NT2/D1 (cell line): ENCODE measurements at regions not wholly inside any gene's neighbourhood (a gene's known extent, or its start where the extent isn't known, plus 50 kb on each side); places are given as distances from the start of the nearest gene placed in this dataset.

Source experiments
- DNase-seq: peaks from one replicate; pipeline ENCODE4 v3.0.0-alpha.2; 2011; ENCODE audit warnings: low read depth, low spot score
- H3K27me3 ChIP-seq: 2 replicates; pipeline ENCODE4 v1.6.0; 2011; ENCODE audit warnings: mild to moderate bottlenecking; ENCODE audit not compliant: insufficient read length, insufficient read depth
- H3K36me3 ChIP-seq: 2 replicates; pipeline ENCODE4 v1.6.1; 2011; ENCODE audit warnings: mild to moderate bottlenecking, low read length, mixed read lengths; ENCODE audit not compliant: insufficient read depth, insufficient read length
- H3K4me1 ChIP-seq: 2 replicates; pipeline ENCODE4 v1.5.1; 2011; ENCODE audit not compliant: insufficient read depth, insufficient read length
- H3K4me3 ChIP-seq: 2 replicates; pipeline ENCODE4 v1.5.1; 2011; ENCODE audit warnings: low read depth; ENCODE audit not compliant: insufficient read length
- H3K9ac ChIP-seq: 2 replicates; pipeline ENCODE4 v1.6.0; 2011; ENCODE audit warnings: low read depth; ENCODE audit not compliant: insufficient read length
- H3K9me3 ChIP-seq: 2 replicates; pipeline ENCODE4 v1.5.1; 2011; ENCODE audit warnings: mild to moderate bottlenecking, low read length; ENCODE audit not compliant: insufficient read depth
- SUZ12 ChIP-seq: IDR thresholded peaks from 2 replicates; pipeline ENCODE4 v1.6.1; 2011; ENCODE audit not compliant: insufficient read length, insufficient read depth; ENCODE audit errors: extremely low read depth
- YY1 ChIP-seq: IDR thresholded peaks from 2 replicates; pipeline ENCODE4 v1.6.1; 2011; ENCODE audit not compliant: insufficient read length, insufficient read depth
- ZNF274 ChIP-seq: IDR thresholded peaks from 2 replicates; pipeline ENCODE4 v1.6.1; 2011; ENCODE audit warnings: mild to moderate bottlenecking, low read depth, low read length

DNA sequence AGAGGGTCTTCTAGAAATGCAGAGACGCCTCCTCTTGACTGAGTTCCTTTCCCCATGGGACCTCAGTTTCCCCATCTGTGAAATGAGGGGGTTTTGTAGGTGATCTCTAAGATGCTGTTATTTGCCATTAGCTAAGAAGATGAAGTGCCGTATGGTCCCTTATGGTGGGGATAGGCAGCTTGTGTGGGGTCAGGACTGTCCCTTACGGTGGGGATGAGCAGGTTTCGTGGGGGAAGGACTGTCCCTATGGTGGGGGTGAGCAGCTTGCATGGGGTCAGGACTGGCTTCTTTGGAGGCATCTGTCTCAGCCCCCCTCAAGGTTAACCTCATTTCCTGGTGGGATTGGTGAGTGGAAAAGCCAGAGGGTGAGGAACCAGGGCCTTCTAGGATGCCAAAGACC lies 148.3 kb upstream of the GPR26 start:
- DNase-seq = no peak
- peaks cover 4% of the 10 kb centered on the region for H3K4me1 ChIP-seq
- no peak overlapping the region for H3K9ac ChIP-seq
- TF ChIP-seq ZNF274 (no peak), YY1 (no peak), SUZ12 (no peak)
- H3K36me3 ChIP-seq = no peaks in the 10 kb centered on the region
- no peaks in the 10 kb centered on the region for H3K9me3 ChIP-seq
- H3K27me3 ChIP-seq = no peaks in the 10 kb centered on the region
- H3K4me3 ChIP-seq = no peak overlapping the region

DNA sequence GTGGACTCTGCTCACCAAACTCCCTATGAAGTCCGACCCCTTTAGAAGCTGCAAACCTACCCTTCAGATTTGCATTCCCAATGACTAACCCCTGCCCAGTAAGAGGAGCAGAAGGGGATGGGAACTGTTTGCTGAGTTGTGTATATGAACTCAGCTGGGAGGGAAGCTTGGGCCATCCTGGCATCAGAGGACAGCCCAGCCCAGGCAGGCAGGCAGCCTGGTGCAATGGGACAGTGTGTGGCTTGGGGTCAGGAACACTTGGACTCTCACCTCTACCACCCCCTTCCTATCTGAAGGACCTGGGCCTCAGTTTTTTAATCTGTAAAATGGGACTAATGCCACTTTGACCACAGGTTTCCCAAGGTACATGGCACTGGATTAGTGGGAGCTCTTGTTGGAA lies 147.4 kb upstream of the GPR26 start:
- Histone ChIP-seq H3K9ac (no peak overlapping the region), H3K4me1 (peaks cover 3% of the 10 kb centered on the region), H3K36me3 (no peaks in the 10 kb centered on the region), H3K27me3 (no peaks in the 10 kb centered on the region), H3K9me3 (no peaks in the 10 kb centered on the region), H3K4me3 (no peak overlapping the region)
- DNase-seq = no peak
- TF ChIP-seq SUZ12 = no peak

DNA sequence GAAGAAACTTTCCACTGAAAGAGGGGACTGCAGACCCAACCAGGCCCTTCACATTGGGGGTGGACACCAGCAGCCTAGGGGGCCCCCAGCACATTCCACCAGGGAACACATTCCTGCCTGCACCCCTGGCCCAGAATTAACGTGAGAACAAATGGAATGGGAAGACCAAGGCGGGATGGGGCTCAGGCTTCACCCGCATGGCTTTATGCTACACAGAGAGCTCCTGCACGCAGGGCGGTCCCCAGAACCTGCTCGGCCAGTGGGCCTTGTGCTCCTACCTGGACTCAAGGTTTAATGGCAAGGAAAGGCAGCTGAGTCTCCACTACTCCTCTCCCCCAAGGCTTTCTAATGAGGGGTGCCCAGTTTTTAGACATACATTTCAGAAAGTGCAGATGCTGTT lies 146.3 kb upstream of the GPR26 start:
- H3K36me3 ChIP-seq = no peaks in the 10 kb centered on the region
- no peak overlapping the region for H3K9ac ChIP-seq
- no peaks in the 10 kb centered on the region for H3K27me3 ChIP-seq
- H3K4me3 ChIP-seq = no peak overlapping the region
- peaks cover 3% of the 10 kb centered on the region for H3K4me1 ChIP-seq
- H3K9me3 ChIP-seq = no peaks in the 10 kb centered on the region
- TF ChIP-seq YY1 (no peak), ZNF274 (no peak), SUZ12 (no peak)
- no peak for DNase-seq

DNA sequence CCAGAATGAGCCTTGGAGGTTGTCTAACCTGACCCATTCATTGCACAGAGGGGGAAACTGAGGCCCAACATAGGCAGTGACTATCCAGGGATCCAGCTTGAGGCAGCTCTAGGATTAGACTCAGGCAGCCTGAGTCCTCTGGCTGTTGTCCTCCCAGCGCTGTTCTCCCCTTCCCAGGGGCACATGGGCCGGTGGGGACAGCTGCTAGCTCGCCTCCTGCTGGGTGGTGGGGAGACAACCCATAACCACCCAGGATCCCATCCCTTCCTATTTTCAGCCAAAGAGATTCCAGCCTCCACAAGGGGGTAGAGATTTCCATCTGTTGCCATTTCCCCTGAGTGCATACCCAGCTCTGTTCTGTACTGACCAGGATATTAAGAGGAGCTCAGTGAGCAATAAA lies 145.1 kb upstream of the GPR26 start:
- no peaks in the 10 kb centered on the region for H3K9me3 ChIP-seq
- DNase-seq = no peak
- TF ChIP-seq YY1 = no peak
- TF ChIP-seq SUZ12 = no peak
- no peak for TF ChIP-seq ZNF274

DNA sequence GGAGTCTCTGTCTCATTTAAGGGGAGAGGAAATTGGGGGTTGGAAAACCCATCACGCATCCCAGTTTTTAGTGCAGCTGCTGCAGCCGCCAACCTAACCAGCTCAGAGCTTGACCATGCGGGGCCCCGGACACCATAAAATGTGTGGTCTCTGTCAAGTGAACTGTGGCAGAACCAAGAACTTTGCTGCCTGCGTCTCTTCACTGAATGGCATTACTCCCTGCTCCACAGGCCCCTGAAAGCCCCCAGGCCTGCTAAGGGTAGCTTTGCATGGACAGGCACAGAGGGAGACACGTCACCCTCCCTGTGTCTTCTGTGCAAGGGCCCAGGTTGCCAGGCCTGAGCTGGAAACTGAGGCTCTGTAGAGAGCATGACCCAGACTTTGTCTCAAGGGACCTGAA lies 144.6 kb upstream of the GPR26 start:
- DNase-seq = no peak
- Histone ChIP-seq H3K27me3 (no peaks in the 10 kb centered on the region), H3K9me3 (no peaks in the 10 kb centered on the region), H3K4me3 (no peak overlapping the region), H3K9ac (no peak overlapping the region), H3K4me1 (peaks cover 3% of the 10 kb centered on the region), H3K36me3 (no peaks in the 10 kb centered on the region)
- TF ChIP-seq ZNF274 (no peak), YY1 (no peak), SUZ12 (no peak)

More for the DNA sequence above, 145.1 kb upstream of the GPR26 start:
- H3K36me3 ChIP-seq = no peaks in the 10 kb centered on the region
- no peak overlapping the region for H3K9ac ChIP-seq
- H3K4me1 ChIP-seq = peaks cover 3% of the 10 kb centered on the region
- no peak overlapping the region for H3K4me3 ChIP-seq
- H3K27me3 ChIP-seq = no peaks in the 10 kb centered on the region

DNA sequence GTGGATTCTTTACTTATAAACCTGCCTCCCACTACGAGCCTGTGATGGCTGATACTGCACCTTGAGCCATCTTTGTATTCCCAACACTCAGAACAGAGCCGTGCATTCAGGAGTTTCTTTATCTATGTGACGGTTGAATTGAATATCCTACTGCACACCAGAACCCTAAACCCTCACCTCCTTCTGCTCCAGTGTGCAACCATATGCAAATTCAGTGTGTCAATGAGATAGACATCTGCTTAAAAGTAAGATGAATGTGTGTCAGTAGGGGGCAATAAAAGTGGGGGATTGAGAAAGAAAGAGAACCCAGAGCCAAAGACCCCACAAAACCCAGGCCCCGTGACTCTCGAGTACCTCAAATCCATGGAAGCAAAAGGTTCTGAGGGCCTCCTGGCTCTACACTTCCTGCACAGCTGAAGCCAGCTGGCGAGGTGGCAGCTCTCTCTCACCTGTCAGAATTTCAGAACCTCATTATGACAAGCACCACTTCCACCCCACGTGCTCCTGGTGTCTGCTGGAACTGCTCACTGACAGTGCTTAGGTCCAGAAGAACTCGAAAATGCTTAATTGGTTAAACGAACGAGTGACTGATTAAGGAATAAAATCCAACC lies 143.3 kb upstream of the GPR26 start:
- DNase-seq = no peak
- H3K4me3 ChIP-seq = no peak overlapping the region

DNA sequence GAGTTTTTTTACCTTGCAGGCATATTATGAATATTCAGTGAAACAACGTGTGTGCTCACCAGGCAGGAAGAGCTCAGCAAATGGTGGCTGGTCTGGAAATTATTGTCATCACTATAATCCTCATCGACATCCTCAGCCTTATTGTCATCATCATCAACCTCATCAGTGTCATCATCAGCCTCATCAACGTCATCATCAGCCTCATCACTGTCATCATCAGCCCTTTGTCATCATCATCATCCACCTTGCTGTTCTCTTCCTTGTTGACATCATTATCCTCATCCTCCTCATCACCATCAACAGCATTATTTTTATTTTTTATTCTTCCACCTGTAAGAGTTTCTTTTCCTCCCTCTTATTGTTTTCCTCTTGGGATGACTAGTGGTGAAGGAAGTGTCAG lies 142.3 kb upstream of the GPR26 start:
- H3K4me3 ChIP-seq = no peak overlapping the region
- H3K27me3 ChIP-seq = no peaks in the 10 kb centered on the region
- H3K9me3 ChIP-seq = no peaks in the 10 kb centered on the region
- H3K9ac ChIP-seq = no peak overlapping the region
- TF ChIP-seq ZNF274 (no peak), YY1 (no peak), SUZ12 (no peak)
- no peak for DNase-seq
- H3K4me1 ChIP-seq = peaks cover under 1% of the 10 kb centered on the region
- H3K36me3 ChIP-seq = no peaks in the 10 kb centered on the region

More for the DNA sequence above, 143.3 kb upstream of the GPR26 start:
- H3K9ac ChIP-seq = no peak overlapping the region
- H3K4me1 ChIP-seq = peaks cover 3% of the 10 kb centered on the region
- no peaks in the 10 kb centered on the region for H3K27me3 ChIP-seq
- H3K36me3 ChIP-seq = no peaks in the 10 kb centered on the region
- TF ChIP-seq YY1 (no peak), ZNF274 (no peak), SUZ12 (no peak)
- no peaks in the 10 kb centered on the region for H3K9me3 ChIP-seq

DNA sequence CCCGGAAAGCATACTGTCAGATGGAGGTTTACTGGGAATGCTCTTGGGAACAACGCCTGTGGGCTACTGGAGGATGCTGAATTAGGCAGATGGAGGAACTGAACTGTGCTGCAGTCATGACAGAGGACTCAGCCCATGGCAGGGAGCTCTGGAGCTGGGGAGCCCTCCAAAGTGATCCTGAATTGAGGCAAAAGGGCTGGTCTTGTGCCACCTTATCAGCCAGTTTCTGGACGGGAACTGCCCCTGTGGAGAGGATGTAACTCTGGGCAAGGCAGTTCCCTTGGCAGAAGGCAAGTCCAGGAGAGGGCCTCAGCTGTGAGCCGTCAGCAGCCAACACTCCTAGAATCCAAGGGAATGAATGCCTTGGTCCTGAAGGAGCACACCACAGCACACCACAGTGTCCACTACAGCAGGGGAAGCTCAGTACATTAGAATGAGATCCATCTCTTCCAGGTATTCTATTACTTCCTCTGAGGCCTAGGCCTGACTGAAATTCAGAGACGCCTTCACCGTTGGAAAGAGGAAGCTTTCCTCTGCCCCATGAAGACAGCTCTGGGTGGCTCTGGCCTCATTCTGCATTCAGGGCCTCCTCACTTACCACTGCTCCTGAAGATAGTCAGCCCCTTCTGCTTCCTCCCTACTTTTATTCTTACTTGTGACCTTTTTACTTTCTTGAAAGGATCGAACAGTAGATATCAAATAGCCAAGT lies 139.6 kb upstream of the GPR26 start:
- H3K9ac ChIP-seq = no peak overlapping the region
- no peak overlapping the region for H3K4me3 ChIP-seq
- H3K4me1 ChIP-seq = no peaks in the 10 kb centered on the region
- DNase-seq = no peak
- H3K9me3 ChIP-seq = no peaks in the 10 kb centered on the region
- H3K36me3 ChIP-seq = no peaks in the 10 kb centered on the region
- no peaks in the 10 kb centered on the region for H3K27me3 ChIP-seq
- no peak for TF ChIP-seq SUZ12
- TF ChIP-seq ZNF274 = no peak
- TF ChIP-seq YY1 = no peak
